Esophagus muscularis mucosa (tissue), 3 donors: ENCODE measurements at regions not wholly inside any gene's neighbourhood (a gene's known extent, or its start where the extent isn't known, plus 50 kb on each side); places are given as distances from the start of the nearest gene placed in this dataset.

Experiments used
- POLR2AphosphoS5 ChIP-seq, 2 donors: sonication (generic); formaldehyde crosslinking; IDR thresholded peaks; one replicate each; pipeline ENCODE4 v1.6.1; 2017; ENCODE audit warnings: antibody characterized with exemption in 2 of 2
- TF ChIP-seq, protein P1 (sequence below), 3 experiments: fragments of 200-600 bp in 2 of 3; fragments of 450-650 bp in 1 of 3; sonication (generic) in 2 of 3; IDR thresholded peaks; one replicate each; pipeline ENCODE4 v1.5.1; 2017 to 2019; ENCODE audit warnings: antibody characterized with exemption in 3 of 3, mild to moderate bottlenecking in 2 of 3, moderate library complexity in 1 of 3

DNA sequence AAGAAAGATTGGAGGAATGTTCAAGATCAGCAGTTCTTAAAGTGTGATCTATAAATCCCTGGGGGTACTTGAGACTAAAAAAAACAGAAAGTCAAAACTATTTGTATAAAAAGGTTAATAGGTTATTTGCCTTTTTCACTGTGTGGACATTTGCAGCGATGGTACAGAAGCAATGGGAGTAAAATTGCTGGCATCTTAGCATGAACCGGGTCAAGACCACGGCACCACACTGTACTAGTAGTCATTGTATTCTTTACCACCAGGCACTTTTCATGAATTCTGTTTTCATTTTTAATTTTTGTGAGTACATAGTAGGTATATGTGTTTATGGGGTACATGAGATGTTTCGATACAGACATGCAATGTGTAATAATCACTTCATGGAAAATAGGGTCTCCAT is 126.2 kb downstream of the IPO8 start:
- TF ChIP-seq, protein P1, sequence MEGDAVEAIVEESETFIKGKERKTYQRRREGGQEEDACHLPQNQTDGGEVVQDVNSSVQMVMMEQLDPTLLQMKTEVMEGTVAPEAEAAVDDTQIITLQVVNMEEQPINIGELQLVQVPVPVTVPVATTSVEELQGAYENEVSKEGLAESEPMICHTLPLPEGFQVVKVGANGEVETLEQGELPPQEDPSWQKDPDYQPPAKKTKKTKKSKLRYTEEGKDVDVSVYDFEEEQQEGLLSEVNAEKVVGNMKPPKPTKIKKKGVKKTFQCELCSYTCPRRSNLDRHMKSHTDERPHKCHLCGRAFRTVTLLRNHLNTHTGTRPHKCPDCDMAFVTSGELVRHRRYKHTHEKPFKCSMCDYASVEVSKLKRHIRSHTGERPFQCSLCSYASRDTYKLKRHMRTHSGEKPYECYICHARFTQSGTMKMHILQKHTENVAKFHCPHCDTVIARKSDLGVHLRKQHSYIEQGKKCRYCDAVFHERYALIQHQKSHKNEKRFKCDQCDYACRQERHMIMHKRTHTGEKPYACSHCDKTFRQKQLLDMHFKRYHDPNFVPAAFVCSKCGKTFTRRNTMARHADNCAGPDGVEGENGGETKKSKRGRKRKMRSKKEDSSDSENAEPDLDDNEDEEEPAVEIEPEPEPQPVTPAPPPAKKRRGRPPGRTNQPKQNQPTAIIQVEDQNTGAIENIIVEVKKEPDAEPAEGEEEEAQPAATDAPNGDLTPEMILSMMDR (IDR thresholded peaks at IDR 0.05), result no peak
- no peak for TF ChIP-seq POLR2AphosphoS5 (IDR thresholded peaks at IDR 0.05)
